Endothelial cell of umbilical vein (primary cell): ENCODE measurements at regions not wholly inside any gene's neighbourhood (a gene's known extent, or its start where the extent isn't known, plus 50 kb on each side); places are given as distances from the start of the nearest gene placed in this dataset.

Source experiments
- BruUV-seq: library from RNA; stranded (reverse); fragments of 400-500 nt; replicated peaks from 2 replicates; lab custom pipeline; 2021; lab: Mats Ljungman, UMichigan
- CTCF ChIA-PET: fragments of 300-600, 350-600 bp; sonication (Branson Sonifier 250); formaldehyde crosslinking; loops from one replicate; lab custom pipeline; 2021; ENCODE audit warnings: antibody characterized with exemption, inconsistent platforms; lab: Charles Lee
- POLR2A ChIA-PET: fragments of 300-600, 350-600 bp; sonication (Branson Sonifier 250); formaldehyde crosslinking; loops from one replicate; lab custom pipeline; 2021; ENCODE audit warnings: antibody characterized with exemption, inconsistent platforms; lab: Charles Lee
- DNase-seq: peaks from one replicate; pipeline ENCODE4 v3.0.0-alpha.2; 2011; ENCODE audit warnings: low read depth, low spot score
- FAIRE-seq: peaks from 2 replicates; lab custom pipeline; 2011; peaks lifted over from hg19 to GRCh38; lab: Jason Lieb, UNC
- H2AFZ ChIP-seq: 2 replicates; pipeline ENCODE4 v1.6.0; 2012; ENCODE audit warnings: low read depth, low read length, control low read depth, inconsistent platforms
- H3K27ac ChIP-seq: 2 replicates; pipeline ENCODE4 v1.5.1; 2011; ENCODE audit warnings: low read depth, mild to moderate bottlenecking, control low read depth, low read length, moderate library complexity; ENCODE audit not compliant: insufficient read depth
- H3K27me3 ChIP-seq, 2 experiments: 2 replicates each; pipeline versions ENCODE4 v1.6.0 to v1.6.1; 2011; ENCODE audit warnings: low read length in 2 of 2, mixed read lengths in 1 of 2; ENCODE audit not compliant: control insufficient read depth in 2 of 2, insufficient read depth in 2 of 2
- H3K36me3 ChIP-seq, 2 experiments: 2 replicates in 1 of 2; 3 replicates in 1 of 2; pipeline ENCODE4 v1.5.1; 2011; ENCODE audit warnings: low read length in 2 of 2, mild to moderate bottlenecking in 1 of 2, moderate library complexity in 1 of 2; ENCODE audit not compliant: control insufficient read depth in 2 of 2, insufficient read depth in 2 of 2; ENCODE audit errors: extremely low read depth in 1 of 2
- H3K4me1 ChIP-seq: 3 replicates; pipeline ENCODE4 v1.5.1; 2011; ENCODE audit warnings: mild to moderate bottlenecking, low read length; ENCODE audit not compliant: control insufficient read depth, insufficient read depth; ENCODE audit errors: extremely low read depth
- H3K4me2 ChIP-seq: 2 replicates; pipeline ENCODE4 v1.6.1; 2011; ENCODE audit warnings: low read length, control low read depth, mixed read lengths; ENCODE audit not compliant: insufficient read depth
- H3K4me3 ChIP-seq, 3 experiments: fragments of 200-600 bp in 1 of 3; sonication (generic), shearing (Covaris generic) in 1 of 3; replicated peaks in 1 of 3; 2 replicates each; pipeline ENCODE4 v1.5.1; 2011 to 2016; ENCODE audit warnings: control low read depth in 3 of 3, low read length in 3 of 3, mild to moderate bottlenecking in 2 of 3, inconsistent platforms in 1 of 3, low read depth in 1 of 3, moderate library complexity in 1 of 3; ENCODE audit not compliant: insufficient read depth in 1 of 3
- H3K79me2 ChIP-seq: 2 replicates; pipeline ENCODE4 v1.6.0; 2012; ENCODE audit warnings: low read length, inconsistent platforms; ENCODE audit not compliant: control insufficient read depth, insufficient read depth
- H3K9ac ChIP-seq: replicated peaks from 2 replicates; pipeline ENCODE3; 2011; ENCODE audit warnings: low read length, control low read depth; ENCODE audit not compliant: insufficient read depth; ENCODE audit errors: extremely low read depth
- H3K9me1 ChIP-seq: replicated peaks from 3 replicates; pipeline ENCODE4 v1.6.0; 2011; ENCODE audit warnings: mild to moderate bottlenecking, low read length; ENCODE audit not compliant: control insufficient read depth, insufficient read depth; ENCODE audit errors: extremely low read depth
- H3K9me3 ChIP-seq: replicated peaks from 2 replicates; pipeline ENCODE4 v1.5.1; 2012; ENCODE audit warnings: low read length, inconsistent platforms; ENCODE audit not compliant: control insufficient read depth, insufficient read depth
- H4K20me1 ChIP-seq: replicated peaks from 2 replicates; pipeline ENCODE3; 2011; ENCODE audit warnings: mild to moderate bottlenecking, low read length; ENCODE audit not compliant: control insufficient read depth, insufficient read depth; ENCODE audit errors: extremely low read depth
- EZH2 ChIP-seq: IDR thresholded peaks from 2 replicates; pipeline ENCODE4 v1.6.1; 2012; ENCODE audit warnings: borderline replicate concordance, low read depth, mild to moderate bottlenecking, moderate library complexity, low read length, inconsistent platforms; ENCODE audit not compliant: severe bottlenecking
- FOS ChIP-seq: IDR thresholded peaks from 2 replicates; pipeline ENCODE4 v1.6.1; 2011; ENCODE audit warnings: mild to moderate bottlenecking, low read length, moderate library complexity, borderline replicate concordance; ENCODE audit not compliant: insufficient read depth
- GATA2 ChIP-seq: IDR thresholded peaks from 2 replicates; pipeline ENCODE4 v1.7.0; 2011; ENCODE audit warnings: low read depth, mild to moderate bottlenecking, moderate library complexity, mixed read lengths, low read length; ENCODE audit not compliant: insufficient read length, insufficient read depth
- JUN ChIP-seq: IDR thresholded peaks from 2 replicates; pipeline ENCODE4 v1.6.1; 2011; ENCODE audit warnings: borderline replicate concordance, low read depth; ENCODE audit not compliant: insufficient read length, insufficient read depth
- MAX ChIP-seq: IDR thresholded peaks from 2 replicates; pipeline ENCODE4 v1.6.1; 2011; ENCODE audit not compliant: insufficient read depth, insufficient read length
- MYC ChIP-seq: IDR thresholded peaks from one replicate; pipeline ENCODE4 v1.6.1; 2011; ENCODE audit warnings: mild to moderate bottlenecking, low read depth, low read length
- POLR2A ChIP-seq: IDR thresholded peaks from 2 replicates; pipeline ENCODE4 v1.6.1; 2012; ENCODE audit warnings: low read depth, mild to moderate bottlenecking, control low read depth, low read length
- POLR2AphosphoS5 ChIP-seq: IDR thresholded peaks from 2 replicates; pipeline ENCODE4 v1.6.1; 2012; ENCODE audit warnings: low read depth, mild to moderate bottlenecking, control low read depth, low read length, moderate library complexity; ENCODE audit not compliant: insufficient read depth
- dilution Hi-C: fragments of 300-500 bp; cut with MboI; formaldehyde crosslinking; loops from one replicate; pipeline ENCODE4 v1.15.0; 2019; ENCODE audit warnings: low sequenced_read_pairs; ENCODE audit not compliant: extremely low pct_ligation_motif_present
- intact Hi-C: fragments of 100-400 bp; cut with micrococcal nuclease; formaldehyde crosslinking; loops from one replicate; pipeline ENCODE4 v1.10.0; 2022
- TF ChIP-seq, protein P1 (sequence below), 2 donors: IDR thresholded peaks; 1 replicate in 1 of 2; 2 replicates in 1 of 2; pipeline ENCODE4 v1.5.1; 2011; ENCODE audit warnings: low read length in 2 of 2, mild to moderate bottlenecking in 2 of 2, moderate library complexity in 2 of 2, control low read depth in 1 of 2, inconsistent platforms in 1 of 2, low read depth in 1 of 2; ENCODE audit not compliant: insufficient read depth in 1 of 2; ENCODE audit errors: extremely low read depth in 1 of 2

GRCh38 chr13:40428354-40428753 is 238.1 kb downstream of the FOXO1 start:
- Histone ChIP-seq H3K36me3 (no peaks in the 10 kb centered on the region), H3K9me3 (no peaks in the 10 kb centered on the region), H3K9me1 (no peaks in the 10 kb centered on the region), H3K27ac (no peak overlapping the region), H3K4me1 (no peaks in the 10 kb centered on the region), H3K4me2 (no peak overlapping the region), H3K9ac (no peak overlapping the region), H3K79me2 (no peaks in the 10 kb centered on the region), H3K4me3 (no peak overlapping the region), H3K27me3 (no peaks in the 10 kb centered on the region), H4K20me1 (no peaks in the 10 kb centered on the region), H2AFZ (no peak overlapping the region)
- POLR2A ChIA-PET, result no interaction called here
- no peak for TF ChIP-seq MAX
- TF ChIP-seq, protein P1, sequence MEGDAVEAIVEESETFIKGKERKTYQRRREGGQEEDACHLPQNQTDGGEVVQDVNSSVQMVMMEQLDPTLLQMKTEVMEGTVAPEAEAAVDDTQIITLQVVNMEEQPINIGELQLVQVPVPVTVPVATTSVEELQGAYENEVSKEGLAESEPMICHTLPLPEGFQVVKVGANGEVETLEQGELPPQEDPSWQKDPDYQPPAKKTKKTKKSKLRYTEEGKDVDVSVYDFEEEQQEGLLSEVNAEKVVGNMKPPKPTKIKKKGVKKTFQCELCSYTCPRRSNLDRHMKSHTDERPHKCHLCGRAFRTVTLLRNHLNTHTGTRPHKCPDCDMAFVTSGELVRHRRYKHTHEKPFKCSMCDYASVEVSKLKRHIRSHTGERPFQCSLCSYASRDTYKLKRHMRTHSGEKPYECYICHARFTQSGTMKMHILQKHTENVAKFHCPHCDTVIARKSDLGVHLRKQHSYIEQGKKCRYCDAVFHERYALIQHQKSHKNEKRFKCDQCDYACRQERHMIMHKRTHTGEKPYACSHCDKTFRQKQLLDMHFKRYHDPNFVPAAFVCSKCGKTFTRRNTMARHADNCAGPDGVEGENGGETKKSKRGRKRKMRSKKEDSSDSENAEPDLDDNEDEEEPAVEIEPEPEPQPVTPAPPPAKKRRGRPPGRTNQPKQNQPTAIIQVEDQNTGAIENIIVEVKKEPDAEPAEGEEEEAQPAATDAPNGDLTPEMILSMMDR (IDR thresholded peaks at IDR 0.05; ENCODE audit: extremely low read depth in 1 of 2, insufficient read depth in 1 of 2, low read depth in 1 of 2, low read length in 2 of 2), result no peak
- TF ChIP-seq FOS, result no peak
- no peak for TF ChIP-seq JUN
- no peak for TF ChIP-seq EZH2
- no peak for TF ChIP-seq POLR2AphosphoS5
- no peak for TF ChIP-seq MYC
- no peak for TF ChIP-seq GATA2
- no peak for TF ChIP-seq POLR2A
- CTCF ChIA-PET, result interaction anchor here (1.2 kb wide), 1 partner anchor 11 kb away, joined by 3 read pairs; no protein-coding TSS in a partner anchor
- intact Hi-C loops (no loop called here), dilution Hi-C loops (no loop called here)
- no TSS peak for BruUV-seq
- FAIRE-seq, result no peak
- DNase-seq, result no peak
